ENCODE measurements at regions not wholly inside any gene's neighbourhood (a gene's known extent, or its start where the extent isn't known, plus 50 kb on each side); places are given as distances from the start of the nearest gene placed in this dataset.

DNA sequence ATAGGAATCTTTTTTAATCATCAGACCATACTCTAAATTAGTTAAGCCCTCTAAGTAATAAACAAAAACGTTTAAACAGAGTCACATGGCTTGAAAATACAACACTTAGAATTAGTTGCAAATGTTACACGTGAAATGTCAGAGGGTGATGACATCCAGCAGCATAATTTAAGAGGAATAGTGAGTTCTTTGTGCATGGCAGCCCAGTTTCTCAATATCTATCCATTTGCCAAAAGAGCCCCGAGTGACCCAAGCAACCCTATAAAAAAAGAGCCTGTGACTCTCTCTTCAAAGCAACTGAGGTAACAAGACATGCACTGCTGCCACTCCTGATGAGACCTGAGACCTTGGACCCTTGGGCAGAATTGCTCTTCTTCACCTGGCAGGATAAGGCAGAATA, 96.9 kb upstream of the RASA1 start:
- TF ChIP-seq CTCF (IDR thresholded peaks at IDR 0.05) = no peak
- peak in 1 of 8 donors; percentile 37 for ATAC-seq
- Histone ChIP-seq H3K27ac (no peak overlapping the region), H3K4me1 (no peaks in the 10 kb centered on the region), H3K4me3 (no peak overlapping the region), H3K9me3 (no peaks in the 10 kb centered on the region), H3K27me3 (no peaks in the 10 kb centered on the region), H3K36me3 (no peaks in the 10 kb centered on the region)
- intact Hi-C loops (cut with DNase I) = no loop called here
- DNase-seq = no peak
- WGBS, 2 donors = 58 to 71% methylated on average over 3 of the region's 3 CpGs

DNA sequence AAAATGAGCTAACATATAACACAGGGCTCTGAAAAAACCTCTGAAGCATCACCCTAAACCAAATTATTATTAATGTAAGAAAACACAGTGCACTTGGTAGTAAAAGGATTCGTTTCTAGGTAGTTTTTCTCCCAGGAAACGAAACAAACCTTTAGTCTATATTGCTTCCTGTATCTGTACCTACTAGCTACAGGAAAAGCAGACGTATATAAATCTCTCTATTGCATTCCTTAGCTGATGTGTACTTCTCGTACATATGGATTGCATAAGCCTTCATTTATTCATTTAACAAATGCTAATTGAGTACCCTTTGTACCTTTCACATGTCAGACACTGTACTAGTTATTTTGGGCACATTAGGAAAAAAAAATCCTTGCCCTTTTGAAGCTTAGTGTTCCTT, 85.0 kb upstream of the RASA1 start:
- no peak overlapping the region for H3K4me3 ChIP-seq
- H3K27me3 ChIP-seq = no peaks in the 10 kb centered on the region
- WGBS, 2 donors = 60 to 62% methylated on average over 4 of the region's 4 CpGs
- H3K27ac ChIP-seq = no peak overlapping the region
- H3K9me3 ChIP-seq = no peaks in the 10 kb centered on the region
- no peaks in the 10 kb centered on the region for H3K36me3 ChIP-seq
- intact Hi-C loops (cut with DNase I) = no loop called here
- DNase-seq = no peak
- no peaks in the 10 kb centered on the region for H3K4me1 ChIP-seq
- ATAC-seq = no peak
- TF ChIP-seq CTCF (IDR thresholded peaks at IDR 0.05) = no peak

DNA sequence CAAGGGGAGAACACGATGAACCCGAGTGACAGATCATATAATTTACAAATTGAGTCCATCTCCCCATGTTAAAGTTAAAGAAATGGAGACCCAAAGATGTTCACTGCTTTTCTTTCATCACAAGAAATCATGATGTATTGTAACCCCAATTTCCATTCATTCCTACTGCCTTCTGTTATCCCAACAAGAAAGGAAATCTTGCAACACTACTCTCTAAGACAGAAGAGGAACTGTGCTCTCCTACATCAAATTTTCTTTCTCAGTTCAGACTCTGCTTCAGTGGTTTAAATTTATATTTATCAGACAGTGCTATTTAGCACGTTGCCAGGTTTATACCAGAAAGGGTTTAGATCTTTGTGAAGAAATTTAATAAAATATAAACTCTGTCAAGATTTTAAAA, 83.8 kb upstream of the RASA1 start:
- WGBS, 2 donors = 78 to 87% methylated on average over 3 of the region's 3 CpGs
- H3K27me3 ChIP-seq = no peaks in the 10 kb centered on the region
- ATAC-seq = no peak

DNA sequence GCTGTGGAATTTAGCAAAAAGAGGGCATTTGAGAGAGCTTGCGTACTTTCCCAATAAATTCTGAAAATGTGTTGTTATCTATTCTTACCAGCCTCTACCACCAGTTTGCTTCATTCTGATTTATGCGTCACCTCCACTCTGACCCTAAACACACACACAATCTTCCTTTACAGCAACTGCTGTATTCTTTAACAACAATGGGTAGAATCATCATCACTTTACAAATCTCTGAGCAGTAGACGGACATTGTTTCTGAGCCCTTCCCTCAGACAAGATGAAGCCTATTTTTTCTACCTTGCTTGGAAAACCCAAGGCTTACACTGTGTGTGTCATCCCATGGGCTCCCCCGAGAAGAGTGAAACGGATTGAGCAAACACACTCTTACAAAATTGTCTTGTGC, 83.1 kb upstream of the RASA1 start:
- Histone ChIP-seq H3K4me1 (no peaks in the 10 kb centered on the region), H3K27me3 (no peaks in the 10 kb centered on the region), H3K9me3 (no peaks in the 10 kb centered on the region), H3K4me3 (no peak overlapping the region), H3K27ac (no peak overlapping the region), H3K36me3 (no peaks in the 10 kb centered on the region)
- TF ChIP-seq CTCF (IDR thresholded peaks at IDR 0.05) = no peak
- intact Hi-C loops (cut with DNase I) = no loop called here
- 87 to 88% methylated on average over 5 of the region's 5 CpGs for WGBS, 2 donors
- DNase-seq (no peak), ATAC-seq (no peak)

More for the DNA sequence above, 83.8 kb upstream of the RASA1 start:
- TF ChIP-seq CTCF (IDR thresholded peaks at IDR 0.05) = no peak
- DNase-seq = no peak
- intact Hi-C loops (cut with DNase I) = no loop called here
- no peaks in the 10 kb centered on the region for H3K36me3 ChIP-seq
- H3K4me3 ChIP-seq = no peak overlapping the region
- H3K4me1 ChIP-seq = no peaks in the 10 kb centered on the region
- no peaks in the 10 kb centered on the region for H3K9me3 ChIP-seq
- H3K27ac ChIP-seq = no peak overlapping the region

DNA sequence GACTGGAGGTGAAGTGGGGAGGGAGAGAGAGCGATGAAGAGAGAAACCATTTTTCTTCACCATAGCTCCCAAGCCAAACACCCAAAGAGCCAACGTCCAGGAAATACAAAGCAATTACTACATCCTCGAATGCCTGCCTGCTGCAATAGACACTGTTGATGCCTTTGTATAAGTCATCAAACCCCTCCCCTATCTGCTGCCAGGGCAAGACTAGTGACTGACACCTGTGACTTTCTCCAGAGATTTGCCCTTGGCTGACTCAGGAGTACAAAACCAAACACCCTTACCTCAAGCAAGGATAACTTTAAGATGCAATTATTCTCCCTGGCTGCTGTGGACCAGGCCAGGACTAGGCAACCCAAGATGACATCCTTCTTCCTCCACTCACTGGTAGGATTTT, 81.8 kb upstream of the RASA1 start:
- TF ChIP-seq CTCF (IDR thresholded peaks at IDR 0.05) = no peak
- H3K4me1 ChIP-seq = no peaks in the 10 kb centered on the region
- intact Hi-C loops (cut with DNase I) = no loop called here
- WGBS, 2 donors = 59 to 66% methylated on average over 3 of the region's 3 CpGs
- DNase-seq (no peak), ATAC-seq (no peak)
- H3K27me3 ChIP-seq = no peaks in the 10 kb centered on the region
- no peak overlapping the region for H3K4me3 ChIP-seq
- H3K9me3 ChIP-seq = no peaks in the 10 kb centered on the region
- no peaks in the 10 kb centered on the region for H3K36me3 ChIP-seq
- H3K27ac ChIP-seq = no peak overlapping the region

All from heart right ventricle (tissue), 16 donors.